ENCODE measurements at regions not wholly inside any gene's neighbourhood (a gene's known extent, or its start where the extent isn't known, plus 50 kb on each side); places are given as distances from the start of the nearest gene placed in this dataset.

- TF ChIP-seq CTCF (IDR thresholded peaks at IDR 0.05) = no peak
- Histone ChIP-seq H3K9me3 (no peaks in the 10 kb centered on the region), H3K27ac (no peak overlapping the region), H3K27me3 (no peaks in the 10 kb centered on the region), H3K4me3 (no peak overlapping the region), H3K4me1 (no peaks in the 10 kb centered on the region), H3K36me3 (no peaks in the 10 kb centered on the region)
- WGBS, 2 donors = 44 to 50% methylated on average over 3 of the region's 3 CpGs
- no peak for FAIRE-seq
- intact Hi-C loops (cut with DNase I) = no loop called here
- DNase-seq = no peak
- ATAC-seq = no peak
Measured at GRCh38 chr20:52025938-52026337, 165.6 kb downstream of the ZFP64 start.

GRCh38 chr20:52019313-52019712, 172.3 kb downstream of the ZFP64 start:
- no peak overlapping the region for H3K27ac ChIP-seq
- no peaks in the 10 kb centered on the region for H3K9me3 ChIP-seq
- WGBS, 2 donors = 95 to 98% methylated on average over 3 of the region's 3 CpGs
- ATAC-seq (no peak), FAIRE-seq (no peak), DNase-seq (no peak)
- TF ChIP-seq CTCF (IDR thresholded peaks at IDR 0.05) = no peak
- H3K27me3 ChIP-seq = no peaks in the 10 kb centered on the region
- intact Hi-C loops (cut with DNase I) = no loop called here
- H3K4me1 ChIP-seq = no peaks in the 10 kb centered on the region
- H3K4me3 ChIP-seq = no peak overlapping the region
- no peaks in the 10 kb centered on the region for H3K36me3 ChIP-seq

- no peak for TF ChIP-seq CTCF (IDR thresholded peaks at IDR 0.05)
- Histone ChIP-seq H3K4me1 (no peaks in the 10 kb centered on the region), H3K4me3 (no peak overlapping the region), H3K9me3 (no peaks in the 10 kb centered on the region), H3K27me3 (no peaks in the 10 kb centered on the region), H3K27ac (no peak overlapping the region), H3K36me3 (no peaks in the 10 kb centered on the region)
- 90 to 93% methylated on average over 6 of the region's 6 CpGs for WGBS, 2 donors
- FAIRE-seq (no peak), ATAC-seq (no peak), DNase-seq (no peak)
- intact Hi-C loops (cut with DNase I) = no loop called here
Measured at GRCh38 chr20:52017669-52018317, 173.8 kb downstream of the ZFP64 start.

- no peak for TF ChIP-seq CTCF (IDR thresholded peaks at IDR 0.05)
- H3K4me3 ChIP-seq = no peak overlapping the region
- ATAC-seq (no peak), DNase-seq (no peak), FAIRE-seq (no peak)
- WGBS, 2 donors = 70 to 74% methylated on average over 5 of the region's 5 CpGs
- H3K27ac ChIP-seq = no peak overlapping the region
- H3K27me3 ChIP-seq = no peaks in the 10 kb centered on the region
- H3K4me1 ChIP-seq = no peaks in the 10 kb centered on the region
- no peaks in the 10 kb centered on the region for H3K9me3 ChIP-seq
- no peaks in the 10 kb centered on the region for H3K36me3 ChIP-seq
- intact Hi-C loops (cut with DNase I) = no loop called here
Measured at GRCh38 chr20:52016022-52016421, 175.6 kb downstream of the ZFP64 start.

- WGBS, 2 donors = 51 to 62% methylated on average over 5 of the region's 5 CpGs
- FAIRE-seq (no peak), ATAC-seq (peak in 2 of 4 donors; percentile 23 to 67), DNase-seq (no peak)
- no peaks in the 10 kb centered on the region for H3K27me3 ChIP-seq
- no peaks in the 10 kb centered on the region for H3K36me3 ChIP-seq
- no peak overlapping the region for H3K4me3 ChIP-seq
- no peaks in the 10 kb centered on the region for H3K9me3 ChIP-seq
- TF ChIP-seq CTCF (IDR thresholded peaks at IDR 0.05) = no peak
- intact Hi-C loops (cut with DNase I) = no loop called here
- H3K27ac ChIP-seq = no peak overlapping the region
- no peaks in the 10 kb centered on the region for H3K4me1 ChIP-seq
Measured at GRCh38 chr20:52015155-52015554, 176.4 kb downstream of the ZFP64 start.
